ENCODE measurements at regions not wholly inside any gene's neighbourhood (a gene's known extent, or its start where the extent isn't known, plus 50 kb on each side); places are given as distances from the start of the nearest gene placed in this dataset.

- TF ChIP-seq SIN3A (IDR thresholded peaks at IDR 0.05; ENCODE audit: borderline replicate concordance, insufficient read depth, low read length) (no peak), TAF1 (IDR thresholded peaks at IDR 0.05; ENCODE audit: borderline replicate concordance, insufficient read depth, low read length) (no peak), FOXP2 (optimal IDR thresholded peaks at IDR 0.05; ENCODE audit: borderline replicate concordance, extremely low read depth, extremely low read length, insufficient read depth) (no peak), REST (IDR thresholded peaks at IDR 0.05; ENCODE audit: insufficient read depth in 1 of 2, low read depth in 2 of 2, low read length in 2 of 2) (no peak), POLR2AphosphoS5 (IDR thresholded peaks at IDR 0.05; ENCODE audit: low read depth, low read length) (no peak)
Measured at GRCh38 chr6:80540700-80541099, 434.2 kb downstream of the BCKDHB start.

DNA sequence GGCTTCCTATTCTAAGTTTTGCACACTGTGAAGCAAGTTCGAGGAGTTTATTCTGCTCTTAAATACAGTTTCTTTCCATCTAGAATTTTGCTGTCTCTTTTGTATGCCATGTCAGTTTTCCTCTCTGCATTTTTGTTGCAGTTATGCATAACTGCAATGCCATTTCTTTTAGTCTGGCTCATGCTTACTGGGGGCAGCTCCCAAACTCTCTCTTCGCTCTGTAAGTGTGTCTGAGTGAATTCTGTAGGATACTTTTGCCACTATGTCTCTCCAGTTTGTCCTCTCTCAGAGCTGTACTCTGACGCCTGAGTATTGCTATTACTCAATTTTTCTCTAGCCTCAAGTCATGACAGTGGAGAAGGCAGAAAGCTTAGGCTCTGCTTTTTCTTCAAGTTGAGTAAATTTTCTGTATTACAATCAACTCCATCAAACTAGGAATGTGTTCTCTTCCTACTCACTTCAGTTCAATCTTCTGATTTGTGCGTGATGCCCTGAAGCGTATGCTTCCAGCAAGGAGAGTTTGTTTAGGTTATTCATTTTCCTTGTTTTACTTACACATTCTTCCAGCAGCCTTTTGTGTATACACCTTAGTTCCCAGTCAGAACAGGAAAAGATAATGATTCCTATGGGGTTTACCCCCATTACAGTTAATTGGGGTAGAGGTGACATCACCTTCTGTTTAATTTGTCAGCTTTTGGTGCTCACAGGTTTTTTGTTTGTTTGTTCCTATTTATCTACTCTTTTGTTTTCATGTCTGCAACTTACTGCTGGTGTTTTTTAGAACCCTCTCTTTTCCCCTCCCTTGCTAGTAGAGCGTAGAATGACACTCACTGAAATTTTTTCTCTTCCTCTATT lies 430.9 kb downstream of the BCKDHB start:
- TF ChIP-seq REST (IDR thresholded peaks at IDR 0.05; ENCODE audit: insufficient read depth in 1 of 2, low read depth in 2 of 2, low read length in 2 of 2) (no peak), POLR2AphosphoS5 (IDR thresholded peaks at IDR 0.05; ENCODE audit: low read depth, low read length) (no peak), SIN3A (IDR thresholded peaks at IDR 0.05; ENCODE audit: borderline replicate concordance, insufficient read depth, low read length) (no peak), FOXP2 (optimal IDR thresholded peaks at IDR 0.05; ENCODE audit: borderline replicate concordance, extremely low read depth, extremely low read length, insufficient read depth) (no peak), TAF1 (IDR thresholded peaks at IDR 0.05; ENCODE audit: borderline replicate concordance, insufficient read depth, low read length) (no peak)

GRCh38 chr6:80535914-80536565 lies 429.6 kb downstream of the BCKDHB start:
- TF ChIP-seq REST (IDR thresholded peaks at IDR 0.05; ENCODE audit: insufficient read depth in 1 of 2, low read depth in 2 of 2, low read length in 2 of 2) (no peak), SIN3A (IDR thresholded peaks at IDR 0.05; ENCODE audit: borderline replicate concordance, insufficient read depth, low read length) (no peak), TAF1 (IDR thresholded peaks at IDR 0.05; ENCODE audit: borderline replicate concordance, insufficient read depth, low read length) (no peak), POLR2AphosphoS5 (IDR thresholded peaks at IDR 0.05; ENCODE audit: low read depth, low read length) (no peak)

- TF ChIP-seq SIN3A (IDR thresholded peaks at IDR 0.05; ENCODE audit: borderline replicate concordance, insufficient read depth, low read length) (no peak), POLR2AphosphoS5 (IDR thresholded peaks at IDR 0.05; ENCODE audit: low read depth, low read length) (no peak), TAF1 (IDR thresholded peaks at IDR 0.05; ENCODE audit: borderline replicate concordance, insufficient read depth, low read length) (no peak)
Measured at GRCh38 chr6:80531681-80532619, 425.5 kb downstream of the BCKDHB start.

DNA sequence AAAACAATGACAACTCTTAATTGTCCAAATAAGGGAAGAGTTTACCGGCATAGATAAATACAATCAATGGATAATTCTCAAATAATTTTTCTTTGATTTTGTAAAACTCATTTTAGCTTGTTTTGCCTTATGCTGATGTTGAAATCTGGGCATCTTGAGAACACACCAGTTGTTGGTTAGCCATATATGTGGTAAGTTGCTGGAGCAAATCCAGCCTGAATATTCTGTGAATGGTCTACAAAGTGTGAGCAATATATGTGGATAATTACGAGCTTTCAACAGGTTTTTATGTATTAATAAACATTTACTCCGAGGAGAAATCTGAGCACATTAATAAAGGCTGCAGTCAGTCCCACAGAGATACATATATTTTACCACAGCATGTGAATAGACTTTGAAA lies 423.6 kb downstream of the BCKDHB start:
- TF ChIP-seq REST (IDR thresholded peaks at IDR 0.05; ENCODE audit: insufficient read depth in 1 of 2, low read depth in 2 of 2, low read length in 2 of 2) (no peak), POLR2AphosphoS5 (IDR thresholded peaks at IDR 0.05; ENCODE audit: low read depth, low read length) (no peak), TAF1 (IDR thresholded peaks at IDR 0.05; ENCODE audit: borderline replicate concordance, insufficient read depth, low read length) (no peak), SIN3A (IDR thresholded peaks at IDR 0.05; ENCODE audit: borderline replicate concordance, insufficient read depth, low read length) (no peak), FOXP2 (optimal IDR thresholded peaks at IDR 0.05; ENCODE audit: borderline replicate concordance, extremely low read depth, extremely low read length, insufficient read depth) (no peak)

All from PFSK-1 (cell line).